Glutamatergic neuron (in vitro differentiated cells): ENCODE measurements at regions not wholly inside any gene's neighbourhood (a gene's known extent, or its start where the extent isn't known, plus 50 kb on each side); places are given as distances from the start of the nearest gene placed in this dataset.

Source experiments
- DNase-seq: peaks from one replicate; pipeline ENCODE4 v3.0.0; 2022
- H3K27ac Mint-ChIP-seq: one replicate; pipeline ENCODE4 v1.8.0; 2020; ENCODE audit warnings: mild to moderate bottlenecking, mixed read lengths, inconsistent platforms; ENCODE audit not compliant: unreplicated experiment
- H3K27me3 Mint-ChIP-seq: one replicate; pipeline ENCODE4 v1.8.0; 2020; ENCODE audit warnings: mild to moderate bottlenecking, moderate library complexity, mixed read lengths, inconsistent platforms; ENCODE audit not compliant: unreplicated experiment
- H3K36me3 Mint-ChIP-seq: one replicate; pipeline ENCODE4 v1.8.0; 2020; ENCODE audit warnings: mild to moderate bottlenecking, mixed read lengths, inconsistent platforms; ENCODE audit not compliant: unreplicated experiment
- H3K4me1 Mint-ChIP-seq: one replicate; pipeline ENCODE4 v1.8.0; 2020; ENCODE audit warnings: mild to moderate bottlenecking, low read depth, mixed read lengths, inconsistent platforms; ENCODE audit not compliant: unreplicated experiment
- H3K4me3 Mint-ChIP-seq: one replicate; pipeline ENCODE4 v1.8.0; 2020; ENCODE audit warnings: mild to moderate bottlenecking, mixed read lengths, inconsistent platforms; ENCODE audit not compliant: unreplicated experiment
- H3K9me3 Mint-ChIP-seq: one replicate; pipeline ENCODE4 v1.8.0; 2020; ENCODE audit warnings: mild to moderate bottlenecking, moderate library complexity, mixed read lengths, inconsistent platforms; ENCODE audit not compliant: unreplicated experiment
- TF ChIP-seq, protein P1 (sequence below): fragments of 200-600 bp; sonication (generic); IDR thresholded peaks from one replicate; pipeline ENCODE4 v1.5.0; 2021; ENCODE audit not compliant: partially characterized antibody, unreplicated experiment

DNA sequence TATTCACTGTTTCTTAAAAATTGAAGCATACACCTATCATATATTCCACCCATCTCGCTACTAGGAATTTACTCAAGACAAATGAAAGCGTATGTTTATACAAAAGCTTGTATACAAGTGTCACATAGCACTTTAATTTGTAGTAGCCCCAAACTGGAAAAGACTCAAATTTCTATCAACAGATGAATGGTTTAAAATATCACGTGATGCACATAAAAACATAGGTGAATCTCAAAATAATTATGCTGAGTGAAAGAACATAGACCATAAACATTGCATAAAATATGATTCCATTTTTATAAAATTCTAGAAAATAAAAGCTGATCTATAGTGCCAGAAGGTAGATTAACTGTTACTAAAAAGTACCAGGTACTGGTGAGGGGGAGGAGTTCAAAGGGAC is 392.9 kb upstream of the LRATD1 start:
- no peak overlapping the region for H3K4me3 Mint-ChIP-seq
- H3K27me3 Mint-ChIP-seq: no peaks in the 10 kb centered on the region
- peaks cover 2% of the 10 kb centered on the region for H3K9me3 Mint-ChIP-seq
- TF ChIP-seq, protein P1, sequence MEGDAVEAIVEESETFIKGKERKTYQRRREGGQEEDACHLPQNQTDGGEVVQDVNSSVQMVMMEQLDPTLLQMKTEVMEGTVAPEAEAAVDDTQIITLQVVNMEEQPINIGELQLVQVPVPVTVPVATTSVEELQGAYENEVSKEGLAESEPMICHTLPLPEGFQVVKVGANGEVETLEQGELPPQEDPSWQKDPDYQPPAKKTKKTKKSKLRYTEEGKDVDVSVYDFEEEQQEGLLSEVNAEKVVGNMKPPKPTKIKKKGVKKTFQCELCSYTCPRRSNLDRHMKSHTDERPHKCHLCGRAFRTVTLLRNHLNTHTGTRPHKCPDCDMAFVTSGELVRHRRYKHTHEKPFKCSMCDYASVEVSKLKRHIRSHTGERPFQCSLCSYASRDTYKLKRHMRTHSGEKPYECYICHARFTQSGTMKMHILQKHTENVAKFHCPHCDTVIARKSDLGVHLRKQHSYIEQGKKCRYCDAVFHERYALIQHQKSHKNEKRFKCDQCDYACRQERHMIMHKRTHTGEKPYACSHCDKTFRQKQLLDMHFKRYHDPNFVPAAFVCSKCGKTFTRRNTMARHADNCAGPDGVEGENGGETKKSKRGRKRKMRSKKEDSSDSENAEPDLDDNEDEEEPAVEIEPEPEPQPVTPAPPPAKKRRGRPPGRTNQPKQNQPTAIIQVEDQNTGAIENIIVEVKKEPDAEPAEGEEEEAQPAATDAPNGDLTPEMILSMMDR: no peak
- no peak overlapping the region for H3K27ac Mint-ChIP-seq
- peaks cover 9% of the 10 kb centered on the region for H3K4me1 Mint-ChIP-seq
- no peaks in the 10 kb centered on the region for H3K36me3 Mint-ChIP-seq
- DNase-seq: no peak

DNA sequence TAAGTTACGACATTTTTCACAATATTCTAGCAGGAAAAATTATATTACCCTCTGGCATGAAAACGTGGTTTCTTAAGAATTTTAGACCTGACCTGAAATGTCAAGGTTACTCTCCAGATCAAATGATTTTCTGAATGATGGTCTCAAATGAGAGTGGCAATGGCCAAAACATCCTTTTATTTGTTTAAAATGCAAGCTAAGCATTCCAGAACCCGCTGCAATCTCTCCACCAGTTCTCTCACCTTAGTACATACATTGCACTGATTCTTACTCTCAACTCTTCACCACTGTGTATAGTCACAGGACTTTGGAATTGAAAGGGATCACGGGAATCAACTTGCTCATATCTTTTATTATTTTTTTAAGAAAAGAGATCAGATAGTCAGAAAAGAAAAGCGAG is 391.6 kb upstream of the LRATD1 start:
- H3K27me3 Mint-ChIP-seq: no peaks in the 10 kb centered on the region
- no peaks in the 10 kb centered on the region for H3K36me3 Mint-ChIP-seq
- no peak overlapping the region for H3K4me3 Mint-ChIP-seq
- no peak overlapping the region for H3K27ac Mint-ChIP-seq
- no peak for DNase-seq
- TF ChIP-seq, protein P1: no peak
- H3K9me3 Mint-ChIP-seq: no peaks in the 10 kb centered on the region
- H3K4me1 Mint-ChIP-seq: no peaks in the 10 kb centered on the region

DNA sequence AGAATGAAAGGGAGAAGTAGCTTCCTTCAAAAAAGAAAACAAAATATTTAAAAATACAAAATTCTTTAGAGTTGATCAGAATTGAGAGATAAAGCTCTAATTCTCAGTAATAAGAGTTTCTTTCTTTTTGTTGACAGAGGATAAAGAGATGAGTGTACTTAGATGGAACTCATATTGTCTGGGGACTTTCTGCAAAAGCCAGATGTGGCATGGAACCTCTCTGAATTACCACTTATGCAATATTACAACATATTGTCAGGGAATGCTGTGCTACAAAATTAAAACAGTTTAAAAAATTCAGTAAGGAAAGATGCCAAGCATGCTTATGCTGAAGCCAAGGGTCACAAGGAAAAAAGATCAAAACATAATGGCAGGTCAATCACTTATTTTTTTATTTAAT is 386.6 kb upstream of the LRATD1 start:
- Mint-ChIP-seq H3K36me3 (no peaks in the 10 kb centered on the region), H3K4me3 (no peak overlapping the region), H3K4me1 (no peaks in the 10 kb centered on the region), H3K9me3 (no peaks in the 10 kb centered on the region), H3K27me3 (no peaks in the 10 kb centered on the region), H3K27ac (no peak overlapping the region)
- TF ChIP-seq, protein P1: no peak
- no peak for DNase-seq

DNA sequence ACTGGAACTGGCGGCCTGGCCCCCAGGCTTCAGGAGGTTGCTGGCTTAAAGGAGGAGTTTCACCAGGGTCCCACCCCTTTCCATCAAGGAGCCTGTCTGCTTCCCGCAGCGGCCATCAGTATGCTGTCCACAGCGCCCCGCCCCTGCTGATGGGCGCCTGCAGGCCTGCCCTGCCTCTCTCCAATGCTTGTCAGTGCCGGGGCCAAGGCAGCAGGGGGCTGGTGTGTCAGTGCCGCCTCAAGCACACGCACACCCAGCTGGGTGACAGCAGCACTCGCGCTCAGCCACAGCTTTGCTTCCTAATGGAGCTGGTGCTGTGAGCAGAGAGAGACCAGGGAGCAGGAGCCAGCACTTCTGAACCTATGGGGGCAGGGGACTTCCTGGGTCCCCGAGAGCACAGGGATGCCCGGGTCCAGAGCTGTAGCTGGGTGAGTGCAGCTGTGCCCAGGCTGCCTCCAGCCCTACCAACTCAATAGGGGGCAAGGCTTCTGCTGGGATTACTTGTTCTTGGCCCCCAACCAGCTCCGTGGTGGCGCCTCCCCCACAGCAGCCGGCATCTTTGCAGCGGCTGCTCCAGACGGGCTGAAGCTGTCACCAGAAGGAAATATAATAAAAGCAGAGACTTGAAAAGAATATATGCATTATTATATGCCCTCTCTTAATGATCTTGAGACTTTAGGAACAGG is 377.2 kb upstream of the LRATD1 start:
- Mint-ChIP-seq H3K27ac (no peak overlapping the region), H3K27me3 (peaks cover 2% of the 10 kb centered on the region), H3K4me1 (no peaks in the 10 kb centered on the region), H3K36me3 (no peaks in the 10 kb centered on the region), H3K4me3 (no peak overlapping the region), H3K9me3 (no peaks in the 10 kb centered on the region)
- no peak for DNase-seq
- TF ChIP-seq, protein P1: no peak

DNA sequence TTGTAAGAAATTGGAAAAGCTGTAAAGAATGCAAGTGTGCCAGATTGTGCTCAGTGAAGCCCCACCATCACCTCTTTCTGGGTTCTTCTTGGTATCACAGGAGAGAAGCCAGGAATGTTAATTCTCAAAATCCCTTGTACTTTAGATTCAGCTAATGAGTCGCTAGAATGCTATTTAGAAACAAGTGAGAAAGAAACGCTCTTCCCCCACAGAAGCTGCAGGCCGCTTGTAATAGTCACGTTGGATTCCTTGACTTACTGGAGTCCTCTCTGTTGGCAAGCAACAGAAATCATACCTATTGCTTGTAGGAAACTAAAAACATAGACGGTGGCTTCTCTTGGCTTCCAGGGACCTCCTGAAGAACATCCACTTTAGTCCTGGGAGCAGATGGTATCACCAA is 375.6 kb upstream of the LRATD1 start:
- TF ChIP-seq, protein P1: no peak
- Mint-ChIP-seq H3K9me3 (no peaks in the 10 kb centered on the region), H3K4me1 (no peaks in the 10 kb centered on the region), H3K27ac (no peak overlapping the region), H3K4me3 (no peak overlapping the region), H3K27me3 (peaks cover 2% of the 10 kb centered on the region), H3K36me3 (no peaks in the 10 kb centered on the region)
- no peak for DNase-seq
